IPS-20b (cell line): ENCODE measurements at regions not wholly inside any gene's neighbourhood (a gene's known extent, or its start where the extent isn't known, plus 50 kb on each side); places are given as distances from the start of the nearest gene placed in this dataset.

Source experiments
- H3K27ac ChIP-seq: one replicate; pipeline ENCODE4 v1.5.1; 2013; ENCODE audit warnings: low read length
- H3K27me3 ChIP-seq: 2 replicates; pipeline ENCODE4 v1.6.1; 2013; ENCODE audit warnings: mild to moderate bottlenecking, low read length, inconsistent platforms; ENCODE audit not compliant: insufficient read depth
- H3K36me3 ChIP-seq: 2 replicates; pipeline ENCODE4 v1.6.1; 2013; ENCODE audit warnings: low read depth, mild to moderate bottlenecking, inconsistent platforms, low read length, moderate library complexity; ENCODE audit not compliant: insufficient read depth
- H3K4me1 ChIP-seq: 2 replicates; pipeline ENCODE4 v1.6.1; 2013; ENCODE audit warnings: mild to moderate bottlenecking, control low read depth, inconsistent platforms, low read length, moderate library complexity; ENCODE audit not compliant: insufficient read depth
- H3K4me3 ChIP-seq: 2 replicates; pipeline ENCODE4 v1.5.1; 2013; ENCODE audit warnings: mild to moderate bottlenecking, low read length, inconsistent platforms
- H3K9ac ChIP-seq: 2 replicates; pipeline ENCODE4 v1.6.1; 2013; ENCODE audit warnings: low read depth, mild to moderate bottlenecking, inconsistent platforms, low read length, moderate library complexity
- H3K9me3 ChIP-seq: 2 replicates; pipeline ENCODE4 v1.6.1; 2013; ENCODE audit warnings: mild to moderate bottlenecking, low read depth, low read length, inconsistent platforms; ENCODE audit not compliant: insufficient read depth

DNA sequence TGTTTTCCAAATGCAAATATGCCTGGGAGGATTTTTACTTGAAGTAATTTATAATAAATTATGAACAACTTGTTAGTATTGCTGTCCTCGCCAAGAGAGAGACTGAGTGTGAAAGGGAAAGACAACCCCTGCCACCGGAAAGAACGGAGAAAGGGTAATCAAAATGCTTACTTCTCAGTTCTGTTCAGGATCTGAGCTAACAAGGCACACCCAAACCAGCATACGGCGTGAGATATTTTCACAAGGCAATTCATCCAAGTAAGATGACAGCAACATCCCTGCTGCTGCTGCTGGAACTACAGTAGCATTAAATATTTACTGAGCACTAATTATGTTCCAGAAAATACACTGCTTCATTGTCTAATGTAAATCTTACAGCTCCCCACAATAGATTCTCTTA lies 96.1 kb downstream of the KBTBD8 start:
- Histone ChIP-seq H3K27ac (no peak overlapping the region), H3K36me3 (no peaks in the 10 kb centered on the region), H3K27me3 (no peaks in the 10 kb centered on the region), H3K4me3 (no peak overlapping the region), H3K9me3 (no peaks in the 10 kb centered on the region), H3K4me1 (no peaks in the 10 kb centered on the region), H3K9ac (no peak overlapping the region)

- Histone ChIP-seq H3K27me3 (no peaks in the 10 kb centered on the region), H3K9ac (no peak overlapping the region), H3K4me1 (no peaks in the 10 kb centered on the region), H3K4me3 (no peak overlapping the region), H3K27ac (no peak overlapping the region), H3K9me3 (no peaks in the 10 kb centered on the region), H3K36me3 (no peaks in the 10 kb centered on the region)
These were observed 96.7 kb downstream of the KBTBD8 start for GRCh38 chr3:67094774-67095173.

GRCh38 chr3:67104388-67104787 lies 106.3 kb downstream of the KBTBD8 start:
- Histone ChIP-seq H3K4me1 (peaks cover 3% of the 10 kb centered on the region), H3K4me3 (no peak overlapping the region), H3K9me3 (peaks cover 10% of the 10 kb centered on the region), H3K27me3 (no peaks in the 10 kb centered on the region), H3K9ac (no peak overlapping the region), H3K36me3 (no peaks in the 10 kb centered on the region), H3K27ac (no peak overlapping the region)

GRCh38 chr3:67106874-67107273 lies 108.8 kb downstream of the KBTBD8 start:
- H3K9me3 ChIP-seq: peaks cover 10% of the 10 kb centered on the region
- no peaks in the 10 kb centered on the region for H3K36me3 ChIP-seq
- no peaks in the 10 kb centered on the region for H3K27me3 ChIP-seq
- H3K4me1 ChIP-seq: peaks cover 6% of the 10 kb centered on the region
- no peak overlapping the region for H3K27ac ChIP-seq
- H3K9ac ChIP-seq: no peak overlapping the region
- H3K4me3 ChIP-seq: no peak overlapping the region

DNA sequence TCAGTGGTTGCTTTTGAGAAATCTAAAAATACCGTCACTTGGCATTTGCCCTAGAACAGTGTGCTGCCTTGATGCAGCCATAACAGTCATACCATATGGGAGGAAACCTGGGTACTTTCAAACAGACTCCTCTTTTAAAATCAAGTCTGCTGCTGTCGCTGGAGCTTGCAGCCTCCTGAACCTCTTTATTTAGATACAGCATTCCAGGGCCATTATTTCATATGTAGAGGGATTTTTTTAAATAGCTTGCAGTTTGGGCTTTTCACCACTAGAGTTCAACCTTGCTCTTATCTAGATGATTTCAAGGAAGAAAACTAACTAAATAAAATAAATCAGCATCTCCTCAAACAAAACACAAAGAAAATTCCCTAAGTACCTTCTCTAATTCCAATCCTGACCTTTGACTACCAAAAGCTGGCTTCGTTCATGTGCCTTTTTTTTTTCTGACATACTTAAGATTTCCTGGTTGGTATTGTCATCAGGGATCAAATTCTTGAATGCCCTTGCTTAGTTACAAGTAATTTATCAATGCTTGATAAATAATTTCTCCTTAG lies 111.6 kb downstream of the KBTBD8 start:
- Histone ChIP-seq H3K27me3 (no peaks in the 10 kb centered on the region), H3K9ac (no peak overlapping the region; the same call in 1 of the 2 replicates), H3K4me3 (no peak overlapping the region), H3K36me3 (no peaks in the 10 kb centered on the region), H3K4me1 (peaks cover 6% of the 10 kb centered on the region), H3K9me3 (no peaks in the 10 kb centered on the region), H3K27ac (peak overlapping the region; percentile 40)

GRCh38 chr3:67113802-67114407 lies 115.8 kb downstream of the KBTBD8 start:
- Histone ChIP-seq H3K4me3 (no peak overlapping the region), H3K9me3 (no peaks in the 10 kb centered on the region), H3K4me1 (peaks cover 6% of the 10 kb centered on the region), H3K27me3 (no peaks in the 10 kb centered on the region), H3K9ac (no peak overlapping the region), H3K27ac (no peak overlapping the region), H3K36me3 (no peaks in the 10 kb centered on the region)

DNA sequence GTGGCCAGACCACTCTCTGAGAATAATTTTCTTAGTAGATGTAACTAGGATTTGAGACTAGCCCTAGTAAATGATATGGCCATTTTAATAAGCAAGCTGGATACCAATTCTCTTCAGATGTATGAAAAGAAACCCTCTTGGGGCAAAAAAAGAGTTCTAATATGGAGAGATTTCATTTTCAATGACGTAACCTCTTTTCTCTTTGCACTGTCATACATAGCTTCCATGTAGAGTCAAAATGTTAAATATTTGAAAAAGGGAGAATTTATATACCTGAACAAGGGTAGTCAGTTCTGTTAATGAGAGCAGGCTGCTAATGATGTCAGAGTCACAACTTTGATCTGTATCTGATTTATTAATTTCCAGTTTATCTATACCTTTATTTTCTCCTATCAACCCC lies 120.0 kb downstream of the KBTBD8 start:
- no peak overlapping the region for H3K4me3 ChIP-seq
- H3K9ac ChIP-seq: no peak overlapping the region
- no peaks in the 10 kb centered on the region for H3K36me3 ChIP-seq
- H3K9me3 ChIP-seq: no peaks in the 10 kb centered on the region
- H3K4me1 ChIP-seq: no peaks in the 10 kb centered on the region
- H3K27ac ChIP-seq: no peak overlapping the region
- no peaks in the 10 kb centered on the region for H3K27me3 ChIP-seq

DNA sequence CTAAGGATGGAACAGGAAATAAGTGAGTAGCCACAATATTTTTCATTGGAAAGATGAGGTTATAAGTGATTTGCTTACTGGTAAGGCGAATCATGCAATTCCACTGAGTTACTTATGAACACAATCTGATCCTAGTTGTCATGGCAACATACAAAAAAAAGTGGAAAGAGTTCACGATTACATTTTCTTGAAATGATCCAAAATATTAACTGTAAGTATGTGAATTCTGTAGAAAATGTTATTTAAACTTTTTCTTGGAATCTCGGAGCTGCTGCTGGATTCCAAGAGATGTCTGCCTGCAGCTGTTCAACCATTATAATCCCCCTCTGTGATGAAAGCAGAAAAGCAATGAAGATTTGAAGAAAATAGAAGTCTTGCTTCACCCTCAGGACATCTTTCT lies 120.5 kb downstream of the KBTBD8 start:
- H3K9me3 ChIP-seq: no peaks in the 10 kb centered on the region
- H3K4me3 ChIP-seq: no peak overlapping the region
- H3K4me1 ChIP-seq: no peaks in the 10 kb centered on the region
- H3K27ac ChIP-seq: no peak overlapping the region
- no peak overlapping the region for H3K9ac ChIP-seq
- no peaks in the 10 kb centered on the region for H3K36me3 ChIP-seq
- no peaks in the 10 kb centered on the region for H3K27me3 ChIP-seq

DNA sequence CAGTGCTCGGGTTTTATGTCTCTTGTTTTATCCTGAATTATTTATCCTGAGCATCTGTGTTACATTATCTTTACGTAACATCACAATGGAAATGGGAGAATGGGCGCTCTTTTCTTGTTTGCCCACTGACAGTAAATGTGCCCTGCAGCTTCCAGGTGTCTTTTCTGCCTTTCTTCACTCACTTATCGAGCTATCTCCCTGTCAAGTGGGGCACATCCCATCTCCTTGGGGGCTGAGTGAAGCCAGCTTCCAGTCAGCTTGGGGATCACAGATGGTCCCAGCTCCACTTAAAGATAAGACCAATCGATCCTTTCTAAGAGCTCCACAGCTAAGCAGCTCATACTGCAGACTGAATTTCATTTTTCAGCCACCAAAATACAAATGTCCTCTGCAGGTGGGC lies 125.8 kb downstream of the KBTBD8 start:
- Histone ChIP-seq H3K4me3 (no peak overlapping the region), H3K27ac (no peak overlapping the region), H3K36me3 (no peaks in the 10 kb centered on the region)

GRCh38 chr3:67127254-67127653 lies 129.1 kb downstream of the KBTBD8 start:
- no peaks in the 10 kb centered on the region; the same call in 1 of the 2 replicates for H3K4me1 ChIP-seq
- H3K9me3 ChIP-seq: peaks cover 11% of the 10 kb centered on the region
- H3K4me3 ChIP-seq: no peak overlapping the region
- no peaks in the 10 kb centered on the region for H3K36me3 ChIP-seq
- H3K27ac ChIP-seq: no peak overlapping the region
- no peak overlapping the region for H3K9ac ChIP-seq
- H3K27me3 ChIP-seq: no peaks in the 10 kb centered on the region

More for the DNA sequence above, 125.8 kb downstream of the KBTBD8 start:
- Histone ChIP-seq H3K9me3 (peaks cover 11% of the 10 kb centered on the region), H3K27me3 (no peaks in the 10 kb centered on the region), H3K4me1 (no peaks in the 10 kb centered on the region; the same call in 1 of the 2 replicates), H3K9ac (no peak overlapping the region)

DNA sequence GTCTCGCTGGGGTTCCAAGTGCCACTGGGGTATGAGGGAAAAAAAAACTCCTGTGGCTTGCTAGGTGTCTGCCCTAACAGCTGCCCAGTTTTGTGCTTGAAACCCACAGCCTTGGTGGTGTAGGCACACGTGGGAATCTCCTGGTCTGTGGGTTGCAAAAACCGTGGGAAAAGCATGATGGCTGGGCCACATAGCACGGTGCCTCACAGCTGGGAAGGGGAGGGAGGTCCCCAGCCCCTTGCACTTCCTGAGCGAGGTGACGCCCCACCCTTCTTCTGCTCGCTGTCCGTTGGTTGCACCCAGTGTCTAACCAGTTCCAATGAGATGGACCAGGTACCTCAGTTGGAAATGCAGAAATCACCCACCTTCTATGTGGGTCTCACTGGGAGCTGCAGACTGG lies 144.3 kb downstream of the KBTBD8 start:
- no peaks in the 10 kb centered on the region for H3K36me3 ChIP-seq
- no peaks in the 10 kb centered on the region for H3K9me3 ChIP-seq
- H3K4me3 ChIP-seq: no peak overlapping the region
- H3K4me1 ChIP-seq: no peaks in the 10 kb centered on the region
- no peaks in the 10 kb centered on the region for H3K27me3 ChIP-seq
- H3K9ac ChIP-seq: no peak overlapping the region
- H3K27ac ChIP-seq: no peak overlapping the region

- Histone ChIP-seq H3K4me3 (no peak overlapping the region), H3K9ac (no peak overlapping the region), H3K36me3 (no peaks in the 10 kb centered on the region), H3K9me3 (no peaks in the 10 kb centered on the region), H3K4me1 (no peaks in the 10 kb centered on the region), H3K27me3 (no peaks in the 10 kb centered on the region), H3K27ac (no peak overlapping the region)
These were observed 147.6 kb downstream of the KBTBD8 start for GRCh38 chr3:67145738-67146137.
